ENCODE measurements at regions not wholly inside any gene's neighbourhood (a gene's known extent, or its start where the extent isn't known, plus 50 kb on each side); places are given as distances from the start of the nearest gene placed in this dataset.

DNA sequence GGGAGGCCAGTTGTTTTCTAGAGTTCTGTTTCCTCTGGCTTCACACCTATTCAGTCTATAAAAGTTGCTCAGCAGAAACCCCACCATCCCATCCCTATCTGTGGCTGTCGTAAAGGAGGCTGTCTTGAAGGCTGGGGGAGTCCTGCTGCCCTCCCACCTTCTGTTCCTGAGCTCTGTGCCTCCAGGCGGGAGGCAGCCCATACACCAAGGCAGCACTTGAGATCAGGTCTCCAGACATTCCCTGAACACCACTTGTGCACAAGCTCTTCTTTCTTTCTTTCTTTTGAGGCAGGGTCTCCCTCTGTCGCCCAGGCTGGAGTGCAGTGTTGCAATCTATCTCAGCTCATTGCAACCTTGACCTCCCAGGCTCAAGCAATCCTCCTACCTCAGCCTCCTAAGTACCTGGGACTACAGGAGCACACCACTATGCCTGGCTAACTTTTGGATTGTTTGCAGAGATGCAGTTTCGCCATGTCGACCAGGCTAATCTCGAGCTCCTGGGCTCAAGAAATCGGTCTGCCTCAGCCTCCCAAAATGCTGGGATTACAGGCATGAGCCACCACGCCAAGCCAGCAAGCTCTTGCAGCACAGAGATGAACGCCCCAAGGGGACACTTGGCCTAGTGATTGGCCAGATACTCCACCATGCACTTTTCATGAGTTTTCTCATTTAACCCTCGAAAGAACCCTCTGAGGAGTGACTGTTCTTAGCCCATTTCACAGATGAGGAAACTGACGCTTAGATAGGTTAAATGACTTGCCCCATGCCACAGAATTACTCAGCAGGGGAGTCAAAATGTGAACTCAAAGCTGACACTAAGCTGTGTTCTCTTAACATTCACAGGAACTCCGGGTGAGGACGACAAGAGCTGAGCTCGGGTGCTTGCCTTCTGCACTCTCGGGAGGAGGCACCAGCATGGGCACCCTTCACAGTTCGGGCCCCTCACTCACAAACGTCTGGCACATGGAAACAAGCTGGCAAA is 55.8 kb upstream of the ENPP6 start:
- Histone ChIP-seq H3K36me3 (ENCODE audit: control insufficient read depth in 2 of 3, insufficient read depth in 3 of 3, low read length in 3 of 3) (no peaks in the 10 kb centered on the region), H3K27ac (ENCODE audit: low read depth, low read length) (no peak overlapping the region), H3K27me3 (ENCODE audit: control insufficient read depth in 2 of 2, insufficient read depth in 2 of 2, low read length in 2 of 2) (no peaks in the 10 kb centered on the region), H3K4me1 (ENCODE audit: control insufficient read depth in 2 of 2, insufficient read depth in 2 of 2, low read length in 2 of 2) (peaks cover 0 to 6% of the 10 kb centered on the region in 2 donors), H3K9me3 (ENCODE audit: control insufficient read depth in 2 of 3, low read length in 3 of 3) (no peaks in the 10 kb centered on the region), H3K4me3 (ENCODE audit: low read length) (no peak overlapping the region)
- ChIA-PET POLR2A (interaction anchor here (0.7 to 1.1 kb wide), 2 partner anchors 10 to 461 kb away, joined by 3 read pairs; partner anchors contain the start of gene CENPU), CTCF (interaction anchor here (0.6 kb wide), 1 partner anchor 122 kb away, joined by 3 read pairs; no protein-coding TSS in a partner anchor)
- H3K4me3 Mint-ChIP-seq, result no peak overlapping the region
- peaks cover 0 to 18% (median 7%) of the 10 kb centered on the region in 11 donors for H3K9me3 Mint-ChIP-seq
- peaks cover 3 to 45% (median 8%) of the 10 kb centered on the region in 7 donors for H3K4me1 Mint-ChIP-seq
- ATAC-seq (no peak), DNase-seq (peak in 1 of 9 donors; percentile 21)
- H3K36me3 Mint-ChIP-seq, result peaks cover 5 to 21% (median 5%) of the 10 kb centered on the region in 5 donors
- no peaks in the 10 kb centered on the region for H3K27me3 Mint-ChIP-seq
- intact Hi-C loops (cut with micrococcal nuclease), result no loop called here
- peak overlapping the region in 1 of 9 donors; percentile 47 for H3K27ac Mint-ChIP-seq

DNA sequence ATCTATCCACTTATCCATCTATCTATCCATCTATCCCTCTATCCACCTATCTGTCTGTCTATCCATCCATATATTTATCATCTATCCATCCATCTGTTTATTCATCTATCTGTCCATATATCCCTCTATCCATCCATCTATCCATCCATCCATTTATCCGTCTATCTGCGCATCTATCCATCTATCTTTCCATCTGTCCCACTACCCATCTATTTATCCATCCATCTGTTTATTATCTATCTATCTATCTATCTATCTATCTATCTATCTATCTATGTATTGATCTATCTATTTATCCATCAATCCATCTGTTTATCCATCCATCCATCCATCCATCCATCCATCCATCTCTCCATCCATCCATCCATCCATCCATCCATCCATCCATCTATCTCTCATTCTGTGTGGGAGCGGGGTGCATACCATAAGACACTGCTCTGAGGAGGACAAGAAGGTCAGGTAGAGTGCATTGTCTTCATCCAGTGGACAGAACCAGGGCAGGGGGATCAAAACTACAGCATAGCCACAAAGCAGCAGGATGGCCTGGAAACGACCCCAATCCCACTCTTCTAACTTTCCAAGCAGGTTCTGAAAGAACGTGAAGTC is 53.2 kb upstream of the ENPP6 start:
- Mint-ChIP-seq H3K9me3 (peaks cover 0 to 8% (median 0%) of the 10 kb centered on the region in 11 donors), H3K27me3 (no peaks in the 10 kb centered on the region), H3K4me3 (peak overlapping the region in 1 of 10 donors; percentile 4), H3K27ac (peak overlapping the region in 5 of 9 donors; percentile 8 to 97 (median 44)), H3K4me1 (peaks cover 5 to 69% (median 24%) of the 10 kb centered on the region in 7 donors), H3K36me3 (peaks cover 0 to 7% (median 0%) of the 10 kb centered on the region in 5 donors)
- intact Hi-C loops (cut with micrococcal nuclease), result no loop called here
- ChIA-PET CTCF (no interaction called here), POLR2A (interaction anchor here (3.2 kb wide), 1 partner anchor 10 kb away, joined by 17 read pairs; no protein-coding TSS in a partner anchor)
- Histone ChIP-seq H3K27ac (ENCODE audit: low read depth, low read length) (no peak overlapping the region), H3K36me3 (ENCODE audit: control insufficient read depth in 2 of 3, insufficient read depth in 3 of 3, low read length in 3 of 3) (no peaks in the 10 kb centered on the region), H3K27me3 (ENCODE audit: control insufficient read depth in 2 of 2, insufficient read depth in 2 of 2, low read length in 2 of 2) (no peaks in the 10 kb centered on the region), H3K9me3 (ENCODE audit: control insufficient read depth in 2 of 3, low read length in 3 of 3) (no peaks in the 10 kb centered on the region), H3K4me3 (ENCODE audit: low read length) (no peak overlapping the region), H3K4me1 (ENCODE audit: control insufficient read depth in 2 of 2, insufficient read depth in 2 of 2, low read length in 2 of 2) (peaks cover 6 to 14% of the 10 kb centered on the region in 2 donors)
- DNase-seq (no peak), ATAC-seq (no peak)

DNA sequence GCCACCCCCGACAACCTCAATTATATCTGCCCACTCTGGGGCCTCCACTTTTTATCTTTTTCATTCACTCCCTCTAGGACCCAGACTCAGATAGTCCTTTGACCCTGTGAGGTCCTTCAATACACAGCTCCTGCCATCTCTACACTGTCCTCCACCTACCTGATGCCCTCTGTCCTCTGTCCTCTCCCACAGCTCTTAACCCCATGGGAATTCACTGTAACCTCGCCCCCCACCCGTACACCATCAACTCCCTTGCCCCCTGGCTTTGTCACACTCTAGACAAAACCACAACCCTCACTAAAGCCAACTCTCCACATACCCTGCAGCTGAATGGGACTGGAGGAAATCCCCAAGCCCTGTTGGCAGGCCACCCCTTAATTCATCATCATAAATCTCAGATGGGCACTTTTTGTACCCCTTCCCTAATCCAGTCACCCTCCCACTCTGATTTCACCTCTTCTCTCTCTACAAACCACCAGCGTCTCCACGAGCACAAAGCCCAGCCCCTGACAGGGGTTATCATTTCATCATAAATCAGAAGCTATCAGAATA is 52.3 kb upstream of the ENPP6 start:
- POLR2A ChIA-PET, result interaction anchor here (1.9 to 3.2 kb wide), 2 partner anchors 11 to 464 kb away, joined by 7 to 17 read pairs; partner anchors contain the start of gene CENPU
- peak overlapping the region in 7 of 9 donors; percentile 8 to 97 (median 67) for H3K27ac Mint-ChIP-seq

DNA sequence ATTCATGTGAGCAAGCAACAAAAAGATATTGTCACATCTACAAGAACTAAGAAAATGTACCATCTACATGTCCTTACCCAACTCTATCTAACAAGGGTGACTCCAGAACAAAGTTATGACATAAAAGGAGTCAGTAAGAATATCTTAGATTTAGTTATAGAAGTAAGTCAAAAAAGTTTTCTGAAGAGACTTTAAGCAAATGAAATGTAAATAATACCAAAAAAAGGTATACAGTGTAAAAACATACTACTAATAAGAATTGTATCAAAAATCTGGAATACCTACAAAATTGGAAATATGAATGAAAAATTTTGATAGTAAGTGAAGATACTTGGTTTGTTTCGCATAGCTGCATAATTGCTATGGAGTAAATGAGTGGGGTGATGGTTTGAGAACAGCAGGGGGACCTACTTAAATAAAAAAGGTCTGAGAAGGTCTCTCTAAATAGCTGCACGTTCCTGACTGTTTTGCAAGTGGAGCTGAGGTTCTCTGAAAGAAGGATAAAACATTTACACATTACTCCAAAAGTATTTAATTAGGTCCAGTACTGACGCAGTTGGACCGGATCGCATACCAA is 51.0 kb upstream of the ENPP6 start:
- H3K4me1 ChIP-seq (ENCODE audit: control insufficient read depth in 2 of 2, insufficient read depth in 2 of 2, low read length in 2 of 2), result peaks cover 6 to 14% of the 10 kb centered on the region in 2 donors
- H3K9me3 ChIP-seq (ENCODE audit: control insufficient read depth in 2 of 3, low read length in 3 of 3), result no peaks in the 10 kb centered on the region
- H3K4me1 Mint-ChIP-seq, result peaks cover 5 to 80% (median 35%) of the 10 kb centered on the region in 7 donors
- no peaks in the 10 kb centered on the region for H3K36me3 ChIP-seq (ENCODE audit: control insufficient read depth in 2 of 3, insufficient read depth in 3 of 3, low read length in 3 of 3)
- no peaks in the 10 kb centered on the region for H3K27me3 Mint-ChIP-seq
- no peaks in the 10 kb centered on the region for H3K27me3 ChIP-seq (ENCODE audit: control insufficient read depth in 2 of 2, insufficient read depth in 2 of 2, low read length in 2 of 2)
- DNase-seq (peak in 1 of 9 donors; percentile 3), ATAC-seq (no peak)
- H3K9me3 Mint-ChIP-seq, result peaks cover 0 to 8% (median 0%) of the 10 kb centered on the region in 11 donors
- ChIA-PET POLR2A (interaction anchor here (0.6 to 5.9 kb wide), 14 partner anchors 12 to 490 kb away, joined by 3 to 63 read pairs (median 4); partner anchors contain the start of genes CASP3, CENPU, IRF2 and PRIMPOL), CTCF (interaction anchor here (1.0 to 1.3 kb wide), 6 partner anchors 8 to 205 kb away, joined by 3 to 6 read pairs (median 3); partner anchors contain the start of gene IRF2)
- H3K4me3 Mint-ChIP-seq, result peak overlapping the region; percentile 80 to 96 (median 91)
- intact Hi-C loops (cut with micrococcal nuclease), result loop anchor here (1.0 to 10.0 kb wide), 16 partner anchors 12 to 1156 kb away; partner anchors contain the start of genes CENPU (in 2 of the 2), CFAP97 (in 2 of the 2), IRF2 (in 2 of the 2) and ANKRD37 (in 1 of the 2)
- peak overlapping the region; percentile 61 for H3K4me3 ChIP-seq (ENCODE audit: low read length)
- peak overlapping the region; percentile 77 for H3K27ac ChIP-seq (ENCODE audit: low read depth, low read length)
- peaks cover 0 to 4% (median 0%) of the 10 kb centered on the region in 5 donors for H3K36me3 Mint-ChIP-seq
- H3K27ac Mint-ChIP-seq, result peak overlapping the region; percentile 93 to 99 (median 96)

More for the DNA sequence above, 52.3 kb upstream of the ENPP6 start:
- Mint-ChIP-seq H3K4me3 (peak overlapping the region in 4 of 10 donors; percentile 2 to 71 (median 19)), H3K36me3 (peaks cover 0 to 4% (median 0%) of the 10 kb centered on the region in 5 donors), H3K4me1 (peaks cover 5 to 75% (median 32%) of the 10 kb centered on the region in 7 donors), H3K27me3 (no peaks in the 10 kb centered on the region), H3K9me3 (peaks cover 0 to 8% (median 0%) of the 10 kb centered on the region in 11 donors)
- Histone ChIP-seq H3K27me3 (ENCODE audit: control insufficient read depth in 2 of 2, insufficient read depth in 2 of 2, low read length in 2 of 2) (no peaks in the 10 kb centered on the region), H3K4me3 (ENCODE audit: low read length) (no peak overlapping the region), H3K9me3 (ENCODE audit: control insufficient read depth in 2 of 3, low read length in 3 of 3) (no peaks in the 10 kb centered on the region), H3K36me3 (ENCODE audit: control insufficient read depth in 2 of 3, insufficient read depth in 3 of 3, low read length in 3 of 3) (no peaks in the 10 kb centered on the region), H3K27ac (ENCODE audit: low read depth, low read length) (no peak overlapping the region), H3K4me1 (ENCODE audit: control insufficient read depth in 2 of 2, insufficient read depth in 2 of 2, low read length in 2 of 2) (peaks cover 6 to 14% of the 10 kb centered on the region in 2 donors)
- DNase-seq (peak in 1 of 9 donors; percentile 16), ATAC-seq (no peak)
- CTCF ChIA-PET, result interaction anchor here (1.3 kb wide), 1 partner anchor 41 kb away, joined by 3 read pairs; no protein-coding TSS in a partner anchor
- intact Hi-C loops (cut with micrococcal nuclease), result loop anchor here (2.0 to 10.0 kb wide), 9 partner anchors 49 to 1155 kb away; partner anchors contain the start of genes CFAP97 (in 2 of the 2), ANKRD37 (in 1 of the 2), ING2 (in 1 of the 2) and LRP2BP (in 1 of the 2)

DNA sequence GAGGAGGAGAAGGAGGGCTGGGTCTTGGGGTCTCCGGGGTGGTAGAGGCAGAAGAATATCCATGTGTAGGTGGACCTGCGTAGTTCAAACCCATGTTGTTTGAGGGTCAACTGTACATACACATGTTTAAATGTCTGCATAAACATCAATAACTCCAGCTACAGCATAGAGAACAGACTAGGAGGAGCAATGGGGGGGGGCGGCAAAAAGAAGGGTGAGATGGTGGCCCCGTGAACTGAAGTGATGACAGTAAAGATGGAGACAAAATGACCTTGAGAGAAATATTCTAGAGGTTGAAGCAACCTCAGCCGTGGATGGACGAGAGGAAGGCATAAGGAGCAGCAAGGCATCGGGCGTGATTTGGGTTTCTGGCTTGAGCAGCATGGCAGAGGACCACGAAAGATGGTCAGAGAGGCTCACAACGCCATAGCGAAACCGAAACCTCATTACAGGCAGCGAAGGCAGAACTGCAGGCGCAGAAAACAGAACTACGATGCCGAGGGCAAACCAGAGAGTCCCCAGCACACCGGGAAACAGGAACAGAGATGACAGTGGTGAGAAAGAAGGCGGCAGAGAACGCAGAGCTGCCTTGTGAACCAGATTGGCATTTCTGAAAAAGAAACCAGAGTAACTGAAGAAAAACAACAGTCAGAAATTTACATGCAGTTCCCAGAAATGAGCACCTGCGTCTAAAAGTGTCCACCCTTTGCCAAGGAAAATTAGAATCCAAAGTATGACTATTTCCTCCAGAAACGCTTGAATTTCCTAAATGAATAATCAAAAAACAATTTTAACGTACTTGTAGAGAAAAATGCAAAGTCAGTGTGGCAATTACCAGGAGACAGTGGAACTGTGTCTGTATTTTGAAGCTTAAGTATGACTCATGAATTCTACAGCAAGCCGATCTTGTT is 50.3 kb upstream of the ENPP6 start:
- Mint-ChIP-seq H3K27me3 (no peaks in the 10 kb centered on the region), H3K36me3 (peaks cover 0 to 4% (median 0%) of the 10 kb centered on the region in 5 donors), H3K4me1 (peaks cover 5 to 80% (median 35%) of the 10 kb centered on the region in 7 donors), H3K27ac (peak overlapping the region; percentile 93 to 99 (median 96)), H3K9me3 (peaks cover 0 to 8% (median 0%) of the 10 kb centered on the region in 11 donors), H3K4me3 (peak overlapping the region; percentile 80 to 96 (median 91))
- H3K9me3 ChIP-seq (ENCODE audit: control insufficient read depth in 2 of 3, low read length in 3 of 3), result no peaks in the 10 kb centered on the region
- no peaks in the 10 kb centered on the region for H3K27me3 ChIP-seq (ENCODE audit: control insufficient read depth in 2 of 2, insufficient read depth in 2 of 2, low read length in 2 of 2)
- ChIA-PET CTCF (interaction anchor here (1.0 to 1.2 kb wide), 5 partner anchors 12 to 206 kb away, joined by 3 to 6 read pairs (median 3); partner anchors contain the start of gene IRF2), POLR2A (interaction anchor here (0.7 to 5.9 kb wide), 16 partner anchors 13 to 577 kb away, joined by 3 to 63 read pairs (median 4); partner anchors contain the start of genes CASP3, CENPU, IRF2 and PRIMPOL)
- H3K27ac ChIP-seq (ENCODE audit: low read depth, low read length), result peak overlapping the region; percentile 77
- H3K4me1 ChIP-seq (ENCODE audit: control insufficient read depth in 2 of 2, insufficient read depth in 2 of 2, low read length in 2 of 2), result peaks cover 6 to 14% of the 10 kb centered on the region in 2 donors
- intact Hi-C loops (cut with micrococcal nuclease), result loop anchor here (1.0 to 10.0 kb wide), 16 partner anchors 12 to 1157 kb away; partner anchors contain the start of genes CENPU (in 2 of the 2), CFAP97 (in 2 of the 2), IRF2 (in 2 of the 2) and ANKRD37 (in 1 of the 2)
- H3K36me3 ChIP-seq (ENCODE audit: control insufficient read depth in 2 of 3, insufficient read depth in 3 of 3, low read length in 3 of 3), result no peaks in the 10 kb centered on the region
- peak; percentile 25 to 79 (median 65) for DNase-seq
- peak overlapping the region; percentile 61 for H3K4me3 ChIP-seq (ENCODE audit: low read length)
- ATAC-seq, result peak; percentile 82

Data from naive thymus-derived CD4-positive, alpha-beta T cell (primary cell).